NCI-H510A treated with DMSO at 0.1 percent for 48 hours (cell line): ENCODE measurements at regions not wholly inside any gene's neighbourhood (a gene's known extent, or its start where the extent isn't known, plus 50 kb on each side); places are given as distances from the start of the nearest gene placed in this dataset.

Experiments used
- DNase-seq: peaks from one replicate; lab custom pipeline; 2025; lab: John Stamatoyannopoulos, UW

DNA sequence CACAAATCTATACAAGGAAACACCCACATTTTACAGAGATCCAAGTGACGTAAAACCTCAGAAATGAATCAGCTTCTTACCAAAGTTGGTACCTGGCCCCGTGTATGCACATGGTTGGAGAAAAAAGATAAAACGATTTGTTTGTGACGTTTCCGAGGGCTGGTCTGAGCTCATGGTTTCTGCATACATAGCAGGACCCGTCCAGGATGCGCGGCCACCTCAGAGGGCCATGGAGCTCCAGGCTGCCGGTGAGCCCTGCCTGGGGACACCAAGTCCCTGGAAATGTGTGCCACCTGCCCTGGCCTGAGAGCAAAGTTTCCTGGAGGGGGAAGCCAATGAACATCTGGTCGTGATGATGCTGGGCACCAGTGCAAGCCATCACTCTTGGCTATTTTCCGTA is 402.6 kb upstream of the MKI67 start:
- DNase-seq, result no peak

DNA sequence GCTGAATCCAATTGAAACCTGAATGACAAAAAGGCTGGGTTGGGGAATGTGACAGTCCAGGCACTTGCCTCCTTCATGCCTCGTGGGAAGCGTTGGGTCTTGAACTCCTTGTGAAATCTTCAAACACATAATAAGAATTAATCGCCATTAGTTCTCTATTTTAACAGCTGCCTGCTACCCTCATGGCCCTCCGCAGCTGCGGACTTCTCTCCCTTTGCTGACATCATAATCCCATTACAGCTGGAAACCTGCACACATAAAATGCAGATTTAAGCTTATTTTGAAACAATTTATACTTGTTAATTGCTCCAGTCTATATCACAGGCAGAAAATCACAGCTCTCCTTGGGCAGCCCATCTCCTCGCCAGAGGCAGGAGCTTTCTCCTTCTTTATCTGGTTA is 403.0 kb upstream of the MKI67 start:
- DNase-seq, result no peak

DNA sequence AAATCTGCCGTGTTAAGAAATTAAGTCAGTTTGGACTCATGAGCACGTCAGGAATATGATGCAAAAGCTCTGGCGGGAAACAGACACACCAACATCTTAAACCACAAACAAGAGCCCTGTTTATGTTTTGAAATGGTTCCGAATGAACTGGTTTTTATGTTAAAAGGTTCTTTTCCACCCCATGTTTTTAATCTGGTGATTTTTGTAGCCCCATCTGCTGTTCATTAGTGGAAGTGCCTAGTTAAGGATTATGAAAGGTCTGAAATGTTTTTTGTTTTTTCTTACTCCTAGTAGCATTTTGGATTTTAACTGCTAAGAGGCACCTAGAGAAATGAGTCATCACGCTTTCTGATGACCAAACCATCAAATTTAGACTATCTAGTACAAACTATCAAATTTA is 404.1 kb upstream of the MKI67 start:
- DNase-seq, result no peak

DNA sequence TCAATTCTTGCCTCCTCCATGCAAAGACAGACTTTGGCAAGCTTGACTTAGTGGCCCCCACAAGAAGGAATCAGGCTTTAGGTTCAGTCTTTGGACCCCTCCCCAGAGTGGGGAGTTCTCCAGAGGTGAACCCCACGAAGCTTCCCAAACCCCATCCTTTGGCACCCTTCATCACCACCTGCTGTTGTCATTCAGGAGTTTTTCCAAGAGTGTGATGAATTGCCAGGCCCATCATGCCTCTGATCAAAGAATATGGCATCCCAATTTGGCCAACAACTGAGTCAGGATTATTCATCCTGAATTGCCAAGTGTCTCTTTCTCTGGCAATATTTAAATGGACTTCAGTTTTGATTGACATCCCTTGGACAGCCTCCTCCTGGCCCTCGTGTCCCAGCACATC is 404.7 kb upstream of the MKI67 start:
- DNase-seq, result no peak

DNA sequence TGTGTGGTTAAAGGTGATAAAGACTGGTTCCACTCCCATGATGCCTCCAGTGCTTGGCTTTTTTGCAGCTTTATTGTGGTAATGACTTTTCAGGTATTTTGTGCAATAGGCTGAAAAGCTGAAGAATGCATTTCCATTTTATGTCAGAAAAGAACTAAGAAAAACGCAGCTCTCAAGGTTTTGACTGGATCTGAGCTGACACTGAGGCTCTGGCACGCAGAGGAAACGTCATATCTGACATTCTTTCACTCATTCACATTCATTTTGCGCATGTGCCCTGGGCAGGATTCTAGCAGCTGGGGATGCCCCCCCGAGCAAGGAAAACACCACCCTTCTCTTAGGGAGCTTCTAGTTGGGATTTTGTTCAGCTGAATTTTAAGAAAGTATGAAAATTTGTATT is 408.5 kb upstream of the MKI67 start:
- no peak for DNase-seq

DNA sequence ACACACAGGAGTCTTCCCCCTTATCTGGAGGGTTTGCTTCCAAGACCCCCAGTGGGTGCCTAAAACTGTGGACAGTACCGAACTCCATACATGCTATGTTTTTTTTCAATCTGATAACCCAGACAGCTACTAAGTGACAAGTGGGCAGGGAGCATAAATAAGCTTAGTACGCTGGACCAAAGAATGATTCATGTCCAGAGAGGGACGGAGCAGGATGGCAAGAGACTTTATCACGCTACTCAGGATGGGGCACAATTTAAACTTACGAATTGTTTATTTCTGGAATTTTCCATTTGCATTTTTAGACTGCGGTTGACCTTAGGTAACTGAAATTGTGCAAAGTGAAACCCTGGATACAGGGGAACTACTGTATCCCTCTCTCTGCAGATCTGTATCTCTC is 410.0 kb upstream of the MKI67 start:
- no peak for DNase-seq

DNA sequence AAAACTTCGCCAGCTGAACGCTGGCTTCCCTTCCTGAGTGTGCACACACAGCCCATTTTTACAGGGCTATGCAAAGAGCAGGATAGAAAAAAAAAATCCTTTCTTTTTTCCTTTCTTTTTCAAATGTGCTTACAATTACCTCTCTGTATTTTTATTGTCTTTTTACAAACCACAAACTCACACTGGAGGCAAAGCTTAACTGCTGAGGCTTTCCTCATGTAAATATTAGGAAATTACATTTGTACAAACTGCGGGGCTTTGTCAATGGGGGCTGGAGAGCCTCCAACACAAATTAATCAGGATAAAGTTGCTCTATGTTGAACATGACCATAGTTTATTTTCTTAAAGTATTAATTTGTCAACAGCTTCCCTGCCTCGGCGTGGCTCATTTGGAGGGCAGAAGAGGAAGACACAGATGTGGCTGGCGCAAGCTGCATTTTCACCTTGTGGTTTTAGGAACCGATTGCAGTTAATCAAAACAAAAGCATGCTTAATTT is 411.7 kb upstream of the MKI67 start:
- no peak for DNase-seq

DNA sequence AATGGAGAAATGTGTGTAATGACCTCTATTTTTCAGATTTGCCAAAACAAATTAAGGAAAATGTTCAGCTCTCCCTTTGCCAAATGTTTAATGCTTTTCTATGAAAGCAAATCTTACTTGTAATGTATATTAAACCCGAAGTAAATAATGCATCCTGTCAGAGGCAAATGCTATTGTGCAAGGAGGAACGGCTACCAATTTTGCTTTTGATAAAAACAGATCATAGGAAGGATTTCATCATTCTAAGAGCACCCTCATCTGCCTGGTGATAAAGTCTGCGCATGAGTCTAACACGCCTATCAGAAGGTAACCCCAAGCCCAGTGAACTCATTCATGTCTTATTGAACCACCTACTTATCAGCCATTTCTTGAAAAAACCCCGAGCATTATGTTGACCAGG is 412.4 kb upstream of the MKI67 start:
- no peak for DNase-seq

DNA sequence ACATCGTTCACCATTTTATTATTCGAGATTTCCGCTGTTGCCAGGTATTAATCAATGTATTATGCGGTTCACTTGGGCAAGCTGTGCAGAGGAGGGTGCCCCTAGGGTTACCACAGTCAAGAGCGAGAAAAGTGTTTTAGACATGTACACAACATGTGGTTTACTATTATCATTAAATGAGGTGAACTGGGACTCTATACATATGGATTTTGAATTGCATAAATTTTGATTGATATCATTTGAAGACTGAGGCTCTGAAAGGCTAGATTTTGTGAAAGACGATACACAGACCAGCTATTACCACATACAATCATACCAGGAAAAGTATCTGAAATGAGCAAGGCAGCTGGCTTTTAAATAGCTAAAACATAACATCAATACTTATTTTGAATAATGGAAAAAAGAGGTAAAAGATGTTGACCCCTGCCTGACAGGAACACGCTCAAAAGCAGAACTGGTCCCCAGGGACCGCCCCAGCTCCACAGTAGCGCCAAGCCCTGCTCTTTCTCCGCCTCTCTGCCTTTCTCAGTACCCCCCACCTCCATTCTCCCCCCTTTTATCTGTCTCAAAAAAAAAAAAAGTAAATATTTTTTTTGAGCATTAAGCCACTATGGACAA is 413.4 kb upstream of the MKI67 start:
- no peak for DNase-seq

DNA sequence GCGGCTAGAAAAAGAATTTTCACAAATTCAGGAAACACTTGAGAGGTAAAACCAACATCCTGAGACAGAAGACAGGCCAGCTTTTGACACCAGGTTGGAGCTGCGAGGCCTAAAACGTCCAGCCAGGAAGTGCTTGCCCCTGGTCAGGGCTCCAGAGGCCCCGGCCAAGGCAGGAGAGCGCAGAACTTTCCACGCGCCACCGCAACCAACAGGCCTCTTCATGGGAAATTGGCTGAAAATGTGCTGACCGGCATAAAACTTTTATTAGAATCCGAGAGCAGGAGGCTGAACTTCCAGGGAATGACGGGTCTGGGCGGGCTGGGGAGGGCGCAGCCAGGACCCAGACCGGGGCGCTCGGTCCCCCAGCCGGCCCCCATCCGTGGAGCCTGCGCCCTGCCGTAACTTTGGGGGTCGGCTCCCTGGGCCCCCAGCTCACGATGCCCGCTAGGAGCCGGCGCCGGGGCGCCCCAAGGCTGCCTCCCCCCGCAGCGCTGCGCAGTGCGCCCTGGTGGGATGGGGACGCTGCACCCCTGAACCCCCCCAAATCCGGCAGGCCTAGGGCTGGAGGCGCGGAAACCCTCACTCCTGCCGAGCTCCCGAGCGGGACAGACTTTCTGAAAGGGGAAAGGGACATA is 414.0 kb upstream of the MKI67 start:
- DNase-seq, result no peak

DNA sequence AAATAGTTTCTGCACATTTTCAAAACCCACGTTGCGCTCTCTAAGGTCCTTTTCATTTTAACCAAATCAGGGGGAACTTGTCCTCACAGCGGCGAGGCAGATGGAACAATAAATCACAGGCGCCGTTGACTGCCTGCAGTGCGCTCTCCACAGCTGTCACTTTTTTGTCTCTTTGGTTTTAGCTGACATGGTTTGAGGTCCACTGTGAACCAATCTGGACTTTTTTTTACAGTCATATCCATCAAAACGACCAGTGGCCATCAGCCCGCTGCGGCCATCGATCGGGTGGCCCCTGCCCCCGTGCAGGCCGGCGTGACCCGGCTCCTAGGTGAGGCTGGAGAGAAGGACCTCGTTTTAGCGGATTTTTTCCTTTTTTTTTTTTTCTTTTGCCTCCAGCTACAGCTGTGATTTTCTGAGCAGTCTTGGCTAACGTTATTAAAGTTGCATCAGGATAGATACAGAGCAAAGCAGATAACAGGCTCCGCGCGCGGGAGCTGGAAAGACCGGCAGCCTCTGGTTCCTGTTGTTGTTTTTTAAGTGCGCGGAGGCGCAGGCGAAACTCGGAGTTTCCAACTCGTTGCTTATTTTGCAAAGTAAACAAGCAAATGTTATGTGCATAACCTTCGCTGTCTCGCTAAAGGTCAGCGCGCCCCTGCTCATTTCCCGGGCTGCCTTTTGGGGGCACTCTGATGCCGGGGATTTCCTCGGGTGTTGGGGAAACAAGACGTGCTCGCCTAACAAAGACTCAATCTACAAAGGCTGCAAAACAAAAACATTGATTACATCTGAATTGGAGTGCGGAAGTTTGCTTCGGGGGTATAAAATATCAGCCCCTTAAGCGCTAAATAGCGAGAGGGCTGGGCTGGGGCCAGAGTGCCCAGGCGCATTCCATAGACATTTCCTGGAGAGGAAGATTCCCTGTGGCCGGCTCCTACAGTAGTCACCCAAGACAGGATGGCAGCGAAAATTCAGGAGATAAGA is 414.8 kb upstream of the MKI67 start:
- no peak for DNase-seq

DNA sequence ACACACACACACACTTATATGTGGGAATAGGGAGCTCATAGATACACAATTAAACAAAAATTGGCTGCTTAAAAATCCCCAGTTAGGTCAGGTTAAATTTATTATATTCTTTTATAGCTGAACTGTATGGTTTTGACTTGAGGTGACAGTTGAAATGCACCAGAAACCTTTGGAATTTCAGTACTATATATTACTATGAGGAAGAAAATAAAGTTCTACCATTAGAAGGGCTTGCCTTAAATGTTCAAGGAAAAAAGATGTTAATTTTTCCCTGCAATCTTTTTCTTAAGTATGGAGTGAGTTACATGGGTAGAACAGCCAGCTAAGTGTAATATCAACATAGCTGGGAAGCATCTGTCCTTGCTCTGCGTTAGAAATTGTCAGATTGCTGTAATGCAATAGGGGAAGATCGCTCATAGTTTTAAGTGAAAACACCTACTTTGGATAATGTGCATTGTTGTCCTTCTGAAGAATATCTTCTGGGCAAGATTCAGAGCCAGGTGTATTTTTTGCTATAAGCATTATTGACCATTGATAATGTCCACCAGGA is 415.8 kb upstream of the MKI67 start:
- DNase-seq, result no peak

DNA sequence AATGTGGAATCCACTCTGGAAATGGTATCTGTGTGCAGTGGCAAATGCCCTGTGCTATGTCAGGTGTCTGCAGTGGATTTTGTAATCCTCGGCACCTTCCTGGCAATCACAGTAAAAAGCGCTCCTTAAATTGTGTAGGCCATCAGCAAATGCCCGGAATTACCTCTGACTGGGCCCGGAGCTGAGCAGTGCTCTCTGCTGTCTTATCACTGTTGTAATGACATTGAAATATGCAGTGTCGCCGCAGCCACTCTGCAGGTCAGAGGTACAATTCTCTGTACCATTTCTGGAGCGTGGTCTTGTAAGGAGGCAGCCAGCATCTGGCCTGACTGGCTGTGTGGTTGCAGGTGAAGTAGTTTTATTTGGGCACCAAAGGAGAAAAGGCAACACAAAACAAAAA is 416.4 kb upstream of the MKI67 start:
- DNase-seq, result no peak

DNA sequence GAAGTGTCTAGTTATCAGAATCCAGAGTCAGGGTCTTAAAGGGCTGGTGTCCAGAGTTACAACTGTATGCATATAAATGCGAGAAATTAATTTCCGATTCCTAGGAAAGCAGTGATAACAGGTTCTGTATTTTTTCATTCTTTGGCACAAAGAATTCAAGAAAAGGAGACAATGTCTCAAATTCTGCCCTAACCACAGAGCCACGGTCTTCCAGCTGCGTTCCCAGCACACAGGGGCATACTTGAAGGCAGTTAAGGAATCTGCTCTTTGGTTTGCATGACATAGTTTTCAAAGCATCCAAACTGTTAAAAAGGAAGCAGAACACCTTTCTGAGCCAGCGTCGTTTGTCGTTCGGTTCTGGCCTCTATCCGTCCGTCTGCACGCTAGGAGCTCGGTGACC is 416.9 kb upstream of the MKI67 start:
- no peak for DNase-seq

DNA sequence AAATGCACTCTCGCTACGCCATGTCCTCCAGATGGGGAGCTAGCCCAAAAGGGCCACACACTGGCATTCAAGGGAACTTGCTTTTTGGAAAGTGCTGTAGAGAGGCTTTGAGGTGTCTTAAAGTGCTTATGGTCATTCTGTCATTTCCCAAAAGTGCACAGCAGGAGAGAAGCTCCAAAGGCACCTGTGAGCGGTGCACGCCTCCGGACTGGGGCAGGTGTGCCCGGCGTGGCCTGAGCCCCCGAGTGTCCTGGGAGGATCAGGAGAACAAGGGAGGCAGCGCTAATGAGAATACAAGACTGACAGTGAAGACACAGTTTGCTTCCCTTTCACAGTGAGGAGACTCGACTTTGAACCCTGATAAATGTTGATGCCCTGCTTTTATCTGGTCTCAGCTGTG is 419.0 kb upstream of the MKI67 start:
- DNase-seq, result no peak

DNA sequence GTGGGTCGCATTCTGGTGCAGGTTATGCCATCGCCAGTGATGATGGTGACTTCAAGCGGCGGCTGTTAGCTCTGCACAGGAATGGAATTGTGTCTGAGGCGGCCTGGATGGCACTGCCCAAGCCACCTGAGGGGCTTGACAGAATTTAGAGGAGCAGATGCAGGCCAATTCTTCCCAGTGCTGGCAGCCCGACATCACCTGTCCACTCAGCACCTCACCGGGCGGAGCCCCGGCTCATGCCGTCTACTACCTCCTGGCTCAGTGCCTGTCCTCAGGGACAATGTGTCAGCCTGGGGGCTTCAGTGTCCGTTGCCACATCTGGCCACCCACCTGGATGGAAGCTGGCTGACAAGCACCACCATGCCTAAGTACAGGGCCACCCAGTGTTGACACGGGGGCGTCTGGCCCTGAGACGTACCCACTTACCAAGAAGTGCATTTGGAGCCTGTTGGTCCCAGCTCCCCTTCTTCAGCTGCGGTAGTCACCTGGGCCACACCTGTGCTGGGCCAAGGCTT is 420.5 kb upstream of the MKI67 start:
- no peak for DNase-seq

DNA sequence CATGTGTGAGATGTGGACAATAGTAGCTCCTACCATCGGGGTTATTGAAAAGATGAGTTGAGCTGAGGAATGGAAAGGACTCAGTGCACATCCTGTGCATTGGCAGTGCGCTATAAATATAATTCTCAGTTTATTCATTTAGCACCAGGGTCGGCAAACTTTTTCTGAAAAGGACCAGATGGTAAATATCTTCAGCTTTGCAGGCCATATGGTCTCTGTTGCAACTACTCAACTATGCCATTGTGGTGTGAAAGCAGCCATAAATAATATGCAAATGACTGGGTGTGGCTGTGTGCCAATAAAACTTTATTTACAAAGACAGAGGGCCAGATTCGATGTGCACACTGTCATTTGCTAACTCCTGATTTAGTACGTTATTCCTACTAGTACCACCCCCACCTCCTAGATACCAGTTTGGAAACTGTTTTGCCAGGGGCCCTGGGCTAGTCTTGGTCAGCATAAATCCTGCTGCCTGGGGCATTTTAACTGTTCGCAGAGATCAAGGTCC is 422.9 kb upstream of the MKI67 start:
- DNase-seq, result no peak

DNA sequence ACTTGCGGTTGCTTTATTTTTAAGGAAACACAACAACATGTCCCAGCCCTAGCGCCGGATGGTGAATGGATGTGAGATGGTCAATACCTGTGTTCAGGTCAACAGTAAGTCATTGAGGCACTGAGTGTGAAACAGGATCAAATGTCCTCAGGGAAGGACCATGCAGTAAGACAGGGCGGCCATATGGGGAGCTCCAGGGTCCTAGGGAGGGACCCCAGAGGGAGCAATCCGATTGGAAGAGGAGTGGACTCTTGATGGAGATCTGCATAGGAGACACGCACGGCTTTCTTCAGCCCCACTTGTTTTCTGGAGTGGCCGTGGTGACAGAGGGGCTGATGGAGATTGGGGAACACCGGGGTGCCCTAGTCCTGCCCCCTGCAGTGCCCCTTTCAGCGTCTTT is 423.8 kb upstream of the MKI67 start:
- DNase-seq, result no peak

DNA sequence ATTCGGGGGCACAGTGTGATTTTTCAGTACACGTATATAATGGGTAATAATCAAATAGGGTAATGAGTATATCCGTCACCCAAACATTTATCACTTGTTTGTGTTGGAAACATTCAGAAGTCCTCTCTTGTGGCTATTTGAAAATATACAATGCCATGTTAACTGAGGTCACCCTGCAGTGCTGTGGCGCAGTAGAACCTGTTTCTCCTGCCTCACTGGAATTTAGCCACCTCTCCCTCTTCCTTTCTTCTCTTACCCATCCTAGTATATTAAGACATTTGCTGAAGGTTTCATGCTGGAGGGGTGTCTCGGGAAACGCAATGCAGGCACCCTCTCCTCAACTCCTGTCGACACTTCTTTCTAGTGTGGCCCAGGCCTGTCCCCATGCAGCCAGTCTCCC is 425.3 kb upstream of the MKI67 start:
- DNase-seq, result no peak

DNA sequence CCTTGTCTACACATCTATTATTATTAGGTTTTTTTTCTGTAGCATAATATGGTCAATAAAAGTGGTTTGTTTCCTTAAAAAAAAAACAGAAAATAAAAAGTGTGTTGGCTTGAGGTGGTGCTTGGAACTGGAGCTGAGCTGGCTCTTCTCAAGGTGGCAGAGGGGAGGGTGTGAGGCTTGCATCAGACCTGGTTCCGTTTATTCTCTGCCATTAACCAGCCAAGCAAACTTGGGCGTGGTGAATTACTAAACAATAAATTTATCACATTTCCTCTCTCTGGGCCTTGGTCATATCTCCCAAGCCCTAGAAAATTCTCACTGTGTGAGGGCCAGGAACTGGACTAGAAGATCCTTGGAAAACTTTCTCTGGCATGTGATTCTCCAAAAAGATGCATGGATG is 427.5 kb upstream of the MKI67 start:
- DNase-seq, result no peak

DNA sequence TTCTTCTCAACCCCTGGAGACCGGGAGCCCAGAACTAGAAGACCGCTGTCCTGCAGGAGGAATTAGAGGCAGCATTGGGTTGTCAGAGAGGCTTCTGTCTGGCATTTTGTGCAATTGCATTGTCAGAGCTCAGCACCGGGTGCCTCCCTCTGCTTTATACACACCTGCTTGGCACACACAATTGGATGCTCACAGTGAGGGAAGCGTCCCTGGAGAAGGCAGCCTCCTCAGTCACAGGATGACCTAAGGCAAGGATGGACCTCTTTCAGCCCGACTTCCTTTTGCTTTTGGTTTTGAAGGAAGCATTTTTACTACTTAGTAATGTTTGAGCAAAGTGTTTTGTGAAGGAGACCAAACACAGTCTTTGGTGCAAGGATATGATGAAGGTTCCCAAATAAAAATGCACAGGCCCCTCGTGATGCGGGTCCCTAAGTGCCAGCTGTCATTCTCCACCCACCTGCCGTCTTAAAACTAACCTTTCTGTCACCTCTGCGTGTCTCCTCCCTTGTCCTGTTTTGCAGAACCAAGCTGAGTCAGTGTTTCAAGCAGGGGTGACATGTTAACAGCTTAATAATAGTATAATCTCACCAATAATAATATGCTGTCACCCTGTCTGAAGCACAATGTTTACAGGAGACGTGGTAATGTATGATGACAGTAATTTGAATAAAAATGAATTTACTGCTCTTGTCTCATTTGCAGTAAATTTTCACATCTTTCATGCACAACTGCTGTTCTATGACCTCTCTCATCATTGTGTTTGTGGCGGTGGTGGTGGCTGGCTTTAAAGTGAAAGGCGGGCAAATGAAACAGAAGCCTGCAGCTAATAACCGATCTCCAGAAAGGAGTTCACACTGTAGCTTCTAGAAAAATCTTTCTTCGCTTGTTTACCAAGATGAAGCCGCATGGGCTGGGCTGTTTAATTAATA is 430.2 kb upstream of the MKI67 start:
- no peak for DNase-seq
